NB4 (cell line): ENCODE measurements at regions not wholly inside any gene's neighbourhood (a gene's known extent, or its start where the extent isn't known, plus 50 kb on each side); places are given as distances from the start of the nearest gene placed in this dataset.

ENCODE experiments used
- CTCF ChIP-seq: IDR thresholded peaks from one replicate; pipeline ENCODE4 v1.5.1; 2012; ENCODE audit warnings: low read depth, low read length
- MAX ChIP-seq: IDR thresholded peaks from 2 replicates; pipeline ENCODE4 v1.6.1; 2011; ENCODE audit warnings: low read depth, low read length
- MYC ChIP-seq: IDR thresholded peaks from 2 replicates; pipeline ENCODE4 v1.6.1; 2011; ENCODE audit warnings: low read depth, low read length
- POLR2A ChIP-seq: IDR thresholded peaks from 2 replicates; pipeline ENCODE4 v1.6.1; 2011; ENCODE audit warnings: mild to moderate bottlenecking; ENCODE audit not compliant: insufficient read length; ENCODE audit errors: extremely low read depth

DNA sequence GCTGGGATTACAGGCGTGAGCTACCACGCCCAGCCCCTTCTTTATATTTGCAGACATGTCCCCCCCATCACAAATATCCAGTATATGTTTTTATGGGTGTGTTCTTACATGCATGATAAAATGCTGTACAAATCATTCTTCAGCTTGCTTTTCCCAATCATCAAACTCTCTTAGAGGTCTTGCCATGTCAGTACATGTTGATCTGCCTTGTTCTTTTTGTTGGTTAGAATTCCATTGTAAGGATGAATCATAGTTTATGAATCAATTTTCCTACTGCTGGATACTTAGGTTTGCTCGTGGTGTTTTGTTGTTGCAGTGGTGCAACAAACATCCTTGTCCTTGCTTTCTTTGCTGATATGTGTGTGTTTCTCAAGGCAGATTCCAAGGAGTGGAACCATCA, 79.9 kb upstream of the NEURL1B start:
- TF ChIP-seq POLR2A (no peak), CTCF (no peak), MYC (no peak), MAX (no peak)
